B cell (primary cell): ENCODE measurements at regions not wholly inside any gene's neighbourhood (a gene's known extent, or its start where the extent isn't known, plus 50 kb on each side); places are given as distances from the start of the nearest gene placed in this dataset.

Experiments
- ATAC-seq: fragments of 200-7000 bp; cut with Tn5 transposase; one replicate; pipeline ENCODE4 v1.10.0; 2021; ENCODE audit warnings: low read depth, mild to moderate bottlenecking, moderate number of reproducible peaks, moderate library complexity
- CTCF ChIA-PET: fragments of 350-600 bp; sonication (Branson Sonifier 250); formaldehyde crosslinking; loops from one replicate; lab custom pipeline; 2021; ENCODE audit warnings: antibody characterized with exemption, inconsistent platforms; lab: Charles Lee
- POLR2A ChIA-PET: fragments of 350-600 bp; sonication (Branson Sonifier 250); formaldehyde crosslinking; loops from one replicate; lab custom pipeline; 2021; ENCODE audit warnings: antibody characterized with exemption; lab: Charles Lee
- DNase-seq: peaks from one replicate; pipeline ENCODE4 v3.0.0; 2013
- H2AFZ ChIP-seq: 2 replicates; pipeline ENCODE4 v1.6.1; 2012; ENCODE audit warnings: mild to moderate bottlenecking, low read depth, low read length; ENCODE audit not compliant: insufficient read depth, poor library complexity, severe bottlenecking
- H3K27ac ChIP-seq, 2 donors: 1 replicate in 1 of 2; 2 replicates in 1 of 2; pipeline ENCODE4 v1.5.1; 2012 to 2013; ENCODE audit warnings: low read length in 2 of 2, mild to moderate bottlenecking in 2 of 2, moderate library complexity in 1 of 2
- H3K27me3 ChIP-seq, 4 experiments: fragments of 200-600 bp in 1 of 4; sonication (generic) in 1 of 4; replicated peaks in 1 of 4; 1 replicate in 2 of 4; 2 replicates in 2 of 4; pipeline versions ENCODE4 v1.6.1 to v1.7.0; 2013 to 2016; ENCODE audit warnings: low read length in 3 of 4, mild to moderate bottlenecking in 2 of 4, mixed read lengths in 1 of 4, moderate library complexity in 1 of 4; ENCODE audit not compliant: insufficient read depth in 4 of 4, control insufficient read depth in 3 of 4; ENCODE audit errors: control extremely low read depth in 1 of 4
- H3K36me3 ChIP-seq, 2 experiments: replicated peaks in 1 of 2; 1 replicate in 1 of 2; 2 replicates in 1 of 2; pipeline versions ENCODE4 v1.6.1 to v1.7.1; 2013; ENCODE audit warnings: low read length in 1 of 2; ENCODE audit not compliant: insufficient read depth in 2 of 2, control insufficient read depth in 1 of 2; ENCODE audit errors: control extremely low read depth in 1 of 2, extremely low read depth in 1 of 2
- H3K4me1 ChIP-seq, 2 donors: fragments of 200-600 bp in 1 of 2; sonication (generic) in 1 of 2; 1 replicate in 1 of 2; 2 replicates in 1 of 2; pipeline versions ENCODE4 v1.5.1 to v1.6.1; 2013 to 2017; ENCODE audit warnings: low read length in 2 of 2; ENCODE audit not compliant: control insufficient read depth in 2 of 2, insufficient read depth in 2 of 2
- H3K4me2 ChIP-seq: replicated peaks from 2 replicates; pipeline ENCODE3; 2012; ENCODE audit warnings: mild to moderate bottlenecking, low read depth, low read length; ENCODE audit not compliant: poor library complexity, severe bottlenecking
- H3K4me3 ChIP-seq, 5 experiments: fragments of 200-600 bp in 1 of 5; sonication (generic) in 1 of 5; 1 replicate in 3 of 5; 2 replicates in 2 of 5; pipeline versions ENCODE4 v1.5.1 to v1.7.0; 2011 to 2016; ENCODE audit warnings: low read length in 4 of 5, mild to moderate bottlenecking in 4 of 5, low read depth in 2 of 5, control low read depth in 1 of 5, moderate library complexity in 1 of 5; ENCODE audit not compliant: insufficient read depth in 1 of 5; ENCODE audit errors: control extremely low read depth in 1 of 5, extremely low read depth in 1 of 5
- H3K79me2 ChIP-seq: fragments of 200-600 bp; sonication (generic); one replicate; pipeline ENCODE4 v1.6.0; 2016; ENCODE audit warnings: low read length; ENCODE audit not compliant: control insufficient read depth, insufficient read depth
- H3K9ac ChIP-seq: fragments of 200-600 bp; sonication (generic); 2 replicates; pipeline ENCODE4 v1.6.1; 2017; ENCODE audit warnings: mild to moderate bottlenecking, low read length, moderate library complexity
- H3K9me3 ChIP-seq, 3 donors: one replicate each; pipeline versions ENCODE4 v1.6.1 to v1.7.1; 2013; ENCODE audit warnings: low read length in 2 of 3; ENCODE audit not compliant: control insufficient read depth in 2 of 3, insufficient read depth in 1 of 3; ENCODE audit errors: control extremely low read depth in 1 of 3
- H4K20me1 ChIP-seq: 2 replicates; pipeline ENCODE4 v1.6.0; 2012; ENCODE audit warnings: mild to moderate bottlenecking, low read length; ENCODE audit not compliant: insufficient read depth, control insufficient read depth, poor library complexity, severe bottlenecking
- H3K27ac Mint-ChIP-seq: one replicate; pipeline ENCODE4 v1.8.0; 2021; ENCODE audit warnings: mixed read lengths
- H3K27me3 Mint-ChIP-seq: one replicate; pipeline ENCODE4 v1.8.0; 2021; ENCODE audit warnings: mixed read lengths
- H3K4me1 Mint-ChIP-seq: one replicate; pipeline ENCODE4 v1.8.0; 2021; ENCODE audit warnings: mixed read lengths
- H3K4me3 Mint-ChIP-seq: one replicate; pipeline ENCODE4 v1.8.0; 2021; ENCODE audit warnings: mixed read lengths
- H3K9me3 Mint-ChIP-seq: one replicate; pipeline ENCODE4 v1.8.0; 2022; ENCODE audit warnings: mixed read lengths; ENCODE audit not compliant: insufficient read depth
- EZH2 ChIP-seq: IDR thresholded peaks from 2 replicates; pipeline ENCODE4 v1.6.1; 2012; ENCODE audit warnings: borderline replicate concordance, low read depth, mild to moderate bottlenecking, moderate library complexity, low read length; ENCODE audit not compliant: insufficient read depth, poor library complexity, severe bottlenecking
- WGBS: methylation state at CpG from one replicate; pipeline ENCODE4 v1.1.5; 2013; ENCODE audit warnings: missing lambda C conversion rate; ENCODE audit not compliant: insufficient coverage; 5-methylcytosine and 5-hydroxymethylcytosine counted together
- intact Hi-C: fragments of 100-400 bp; cut with micrococcal nuclease; formaldehyde crosslinking; loops from one replicate; pipeline ENCODE4 v1.10.0; 2022
- TF ChIP-seq, protein P1 (sequence below): fragments of 200-600 bp; IDR thresholded peaks from one replicate; pipeline ENCODE4 v1.8.0; 2022; ENCODE audit warnings: antibody characterized with exemption, mild to moderate bottlenecking

- DNase-seq (no peak), ATAC-seq (no peak)
- Mint-ChIP-seq H3K4me1 (no peaks in the 10 kb centered on the region), H3K4me3 (no peak overlapping the region), H3K27me3 (peaks cover 9% of the 10 kb centered on the region), H3K9me3 (no peaks in the 10 kb centered on the region), H3K27ac (no peak overlapping the region)
- Histone ChIP-seq H3K4me3 (no peak overlapping the region), H3K4me1 (no peaks in the 10 kb centered on the region), H4K20me1 (no peaks in the 10 kb centered on the region), H3K9me3 (no peaks in the 10 kb centered on the region), H3K9ac (no peak overlapping the region), H3K27ac (no peak overlapping the region), H3K36me3 (no peaks in the 10 kb centered on the region), H3K4me2 (no peak overlapping the region), H3K79me2 (no peaks in the 10 kb centered on the region), H3K27me3 (no peaks in the 10 kb centered on the region), H2AFZ (no peak overlapping the region)
- CTCF ChIA-PET = no interaction called here
- POLR2A ChIA-PET = no interaction called here
- intact Hi-C loops = no loop called here
- TF ChIP-seq, protein P1, sequence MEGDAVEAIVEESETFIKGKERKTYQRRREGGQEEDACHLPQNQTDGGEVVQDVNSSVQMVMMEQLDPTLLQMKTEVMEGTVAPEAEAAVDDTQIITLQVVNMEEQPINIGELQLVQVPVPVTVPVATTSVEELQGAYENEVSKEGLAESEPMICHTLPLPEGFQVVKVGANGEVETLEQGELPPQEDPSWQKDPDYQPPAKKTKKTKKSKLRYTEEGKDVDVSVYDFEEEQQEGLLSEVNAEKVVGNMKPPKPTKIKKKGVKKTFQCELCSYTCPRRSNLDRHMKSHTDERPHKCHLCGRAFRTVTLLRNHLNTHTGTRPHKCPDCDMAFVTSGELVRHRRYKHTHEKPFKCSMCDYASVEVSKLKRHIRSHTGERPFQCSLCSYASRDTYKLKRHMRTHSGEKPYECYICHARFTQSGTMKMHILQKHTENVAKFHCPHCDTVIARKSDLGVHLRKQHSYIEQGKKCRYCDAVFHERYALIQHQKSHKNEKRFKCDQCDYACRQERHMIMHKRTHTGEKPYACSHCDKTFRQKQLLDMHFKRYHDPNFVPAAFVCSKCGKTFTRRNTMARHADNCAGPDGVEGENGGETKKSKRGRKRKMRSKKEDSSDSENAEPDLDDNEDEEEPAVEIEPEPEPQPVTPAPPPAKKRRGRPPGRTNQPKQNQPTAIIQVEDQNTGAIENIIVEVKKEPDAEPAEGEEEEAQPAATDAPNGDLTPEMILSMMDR = no peak
- TF ChIP-seq EZH2 = no peak
- WGBS = no CpG with 5 or more reads among the region's 2 CpGs
Observed at GRCh38 chr5:96112703-96113102, 151.1 kb upstream of the ELL2 start.

- ChIA-PET POLR2A (no interaction called here), CTCF (no interaction called here)
- Histone ChIP-seq H2AFZ (no peak overlapping the region), H3K4me2 (no peak overlapping the region), H3K27me3 (no peaks in the 10 kb centered on the region), H3K27ac (no peak overlapping the region), H3K4me3 (no peak overlapping the region), H3K9me3 (no peaks in the 10 kb centered on the region), H3K9ac (no peak overlapping the region), H3K36me3 (no peaks in the 10 kb centered on the region), H4K20me1 (no peaks in the 10 kb centered on the region), H3K79me2 (no peaks in the 10 kb centered on the region), H3K4me1 (no peaks in the 10 kb centered on the region)
- intact Hi-C loops = no loop called here
- Mint-ChIP-seq H3K27ac (no peak overlapping the region), H3K27me3 (peaks cover 4% of the 10 kb centered on the region), H3K9me3 (no peaks in the 10 kb centered on the region), H3K4me1 (no peaks in the 10 kb centered on the region), H3K4me3 (no peak overlapping the region)
- TF ChIP-seq, protein P1 = no peak
- no peak for TF ChIP-seq EZH2
- no CpG with 5 or more reads among the region's 1 CpG for WGBS
- ATAC-seq = no peak
- DNase-seq = no peak
Observed at GRCh38 chr5:96112123-96112670, 150.5 kb upstream of the ELL2 start.
